Osteocyte (in vitro differentiated cells): ENCODE measurements at regions not wholly inside any gene's neighbourhood (a gene's known extent, or its start where the extent isn't known, plus 50 kb on each side); places are given as distances from the start of the nearest gene placed in this dataset.

Experiments
- DNase-seq: peaks from one replicate; pipeline ENCODE4 v3.0.0; 2021; ENCODE audit warnings: mixed read lengths; ENCODE audit not compliant: unreplicated experiment; ENCODE audit errors: extremely low spot score
- H3K27ac Mint-ChIP-seq: one replicate; pipeline ENCODE4 v1.8.0; 2021; ENCODE audit warnings: mild to moderate bottlenecking, mixed read lengths; ENCODE audit not compliant: unreplicated experiment
- H3K27me3 Mint-ChIP-seq: one replicate; pipeline ENCODE4 v1.8.0; 2021; ENCODE audit warnings: mixed read lengths; ENCODE audit not compliant: unreplicated experiment
- H3K36me3 Mint-ChIP-seq: one replicate; pipeline ENCODE4 v1.8.0; 2021; ENCODE audit warnings: mixed read lengths; ENCODE audit not compliant: unreplicated experiment
- H3K4me1 Mint-ChIP-seq: one replicate; pipeline ENCODE4 v1.8.0; 2021; ENCODE audit warnings: mixed read lengths; ENCODE audit not compliant: unreplicated experiment
- H3K4me3 Mint-ChIP-seq: one replicate; pipeline ENCODE4 v1.8.0; 2021; ENCODE audit warnings: mild to moderate bottlenecking, moderate library complexity, mixed read lengths; ENCODE audit not compliant: unreplicated experiment
- H3K9me3 Mint-ChIP-seq: one replicate; pipeline ENCODE4 v1.8.0; 2021; ENCODE audit warnings: mixed read lengths; ENCODE audit not compliant: unreplicated experiment
- TF ChIP-seq, protein P1 (sequence below): fragments of 200-600 bp; sonication (generic); IDR thresholded peaks from 2 replicates; pipeline ENCODE4 v1.5.0; 2021; ENCODE audit warnings: antibody characterized with exemption, mild to moderate bottlenecking, moderate library complexity

GRCh38 chr12:75870878-75871277, 160.7 kb downstream of the PHLDA1 start:
- Mint-ChIP-seq H3K36me3 (no peaks in the 10 kb centered on the region), H3K4me3 (no peak overlapping the region), H3K9me3 (no peaks in the 10 kb centered on the region), H3K27me3 (no peaks in the 10 kb centered on the region), H3K27ac (no peak overlapping the region), H3K4me1 (peaks cover 6% of the 10 kb centered on the region)
- TF ChIP-seq, protein P1, sequence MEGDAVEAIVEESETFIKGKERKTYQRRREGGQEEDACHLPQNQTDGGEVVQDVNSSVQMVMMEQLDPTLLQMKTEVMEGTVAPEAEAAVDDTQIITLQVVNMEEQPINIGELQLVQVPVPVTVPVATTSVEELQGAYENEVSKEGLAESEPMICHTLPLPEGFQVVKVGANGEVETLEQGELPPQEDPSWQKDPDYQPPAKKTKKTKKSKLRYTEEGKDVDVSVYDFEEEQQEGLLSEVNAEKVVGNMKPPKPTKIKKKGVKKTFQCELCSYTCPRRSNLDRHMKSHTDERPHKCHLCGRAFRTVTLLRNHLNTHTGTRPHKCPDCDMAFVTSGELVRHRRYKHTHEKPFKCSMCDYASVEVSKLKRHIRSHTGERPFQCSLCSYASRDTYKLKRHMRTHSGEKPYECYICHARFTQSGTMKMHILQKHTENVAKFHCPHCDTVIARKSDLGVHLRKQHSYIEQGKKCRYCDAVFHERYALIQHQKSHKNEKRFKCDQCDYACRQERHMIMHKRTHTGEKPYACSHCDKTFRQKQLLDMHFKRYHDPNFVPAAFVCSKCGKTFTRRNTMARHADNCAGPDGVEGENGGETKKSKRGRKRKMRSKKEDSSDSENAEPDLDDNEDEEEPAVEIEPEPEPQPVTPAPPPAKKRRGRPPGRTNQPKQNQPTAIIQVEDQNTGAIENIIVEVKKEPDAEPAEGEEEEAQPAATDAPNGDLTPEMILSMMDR = no peak
- DNase-seq = no peak

- peaks cover 6% of the 10 kb centered on the region for H3K4me1 Mint-ChIP-seq
- no peak for DNase-seq
- TF ChIP-seq, protein P1 = no peak
- no peaks in the 10 kb centered on the region for H3K9me3 Mint-ChIP-seq
- H3K36me3 Mint-ChIP-seq = no peaks in the 10 kb centered on the region
- no peak overlapping the region for H3K27ac Mint-ChIP-seq
- no peak overlapping the region for H3K4me3 Mint-ChIP-seq
- H3K27me3 Mint-ChIP-seq = no peaks in the 10 kb centered on the region
Observed at GRCh38 chr12:75868501-75868900, 163.1 kb downstream of the PHLDA1 start.

DNA sequence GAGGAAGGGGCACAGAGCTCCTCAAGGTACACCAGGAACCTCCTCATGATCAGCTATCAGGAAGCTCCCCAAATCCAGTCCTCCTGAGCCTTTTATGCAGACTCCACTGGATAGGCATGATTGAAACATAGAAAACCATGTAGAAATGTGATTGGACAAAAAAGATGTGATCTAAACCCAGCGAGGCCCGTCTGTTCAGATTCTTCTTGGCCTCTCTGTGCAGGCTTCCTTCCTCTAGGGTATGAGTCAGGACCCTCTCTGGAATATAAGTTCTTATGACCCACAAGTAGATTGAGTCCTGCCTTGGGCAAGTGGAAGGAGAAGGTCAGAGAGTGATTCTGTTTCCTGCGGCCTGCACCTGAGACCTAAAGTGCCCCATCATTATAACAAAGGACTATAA, 166.3 kb downstream of the PHLDA1 start:
- TF ChIP-seq, protein P1 = no peak
- H3K4me1 Mint-ChIP-seq = no peaks in the 10 kb centered on the region
- H3K4me3 Mint-ChIP-seq = no peak overlapping the region

DNA sequence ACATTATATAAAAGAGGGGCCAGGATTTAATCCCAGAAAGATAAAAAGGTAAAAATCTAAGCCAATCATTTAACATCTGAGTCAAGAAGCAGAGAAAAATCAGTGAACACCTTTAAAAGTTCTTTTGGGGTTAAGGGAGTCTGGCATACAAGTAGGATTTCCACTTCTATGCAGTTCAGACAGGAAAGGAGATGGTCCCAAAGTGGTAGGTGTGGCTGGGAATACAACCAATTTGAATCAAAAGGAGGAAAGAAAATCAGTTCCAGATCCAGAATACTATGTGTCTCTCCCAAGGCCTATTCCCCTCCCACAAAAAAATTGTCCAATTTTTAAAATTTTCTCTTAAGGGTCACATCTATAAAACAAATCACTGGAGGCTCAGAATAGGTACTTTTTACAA, 167.4 kb downstream of the PHLDA1 start:
- TF ChIP-seq, protein P1 = no peak
- no peaks in the 10 kb centered on the region for H3K27me3 Mint-ChIP-seq
- DNase-seq = no peak
- no peak overlapping the region for H3K4me3 Mint-ChIP-seq
- H3K27ac Mint-ChIP-seq = no peak overlapping the region
- no peaks in the 10 kb centered on the region for H3K4me1 Mint-ChIP-seq
- no peaks in the 10 kb centered on the region for H3K9me3 Mint-ChIP-seq
- no peaks in the 10 kb centered on the region for H3K36me3 Mint-ChIP-seq

More for the DNA sequence above, 166.3 kb downstream of the PHLDA1 start:
- Mint-ChIP-seq H3K9me3 (no peaks in the 10 kb centered on the region), H3K27ac (no peak overlapping the region), H3K27me3 (no peaks in the 10 kb centered on the region), H3K36me3 (no peaks in the 10 kb centered on the region)
- no peak for DNase-seq

GRCh38 chr12:75863533-75863932, 168.0 kb downstream of the PHLDA1 start:
- no peaks in the 10 kb centered on the region for H3K9me3 Mint-ChIP-seq
- H3K4me1 Mint-ChIP-seq = no peaks in the 10 kb centered on the region
- no peaks in the 10 kb centered on the region for H3K27me3 Mint-ChIP-seq
- H3K27ac Mint-ChIP-seq = no peak overlapping the region
- TF ChIP-seq, protein P1 = no peak
- H3K4me3 Mint-ChIP-seq = no peak overlapping the region
- H3K36me3 Mint-ChIP-seq = no peaks in the 10 kb centered on the region
- DNase-seq = no peak
